DND-41 (cell line): ENCODE measurements at regions not wholly inside any gene's neighbourhood (a gene's known extent, or its start where the extent isn't known, plus 50 kb on each side); places are given as distances from the start of the nearest gene placed in this dataset.

ENCODE experiments used
- ATAC-seq: fragments of 200-7000 bp; cut with Tn5 transposase; 3 replicates; pipeline ENCODE4 v1.9.1; 2021; ENCODE audit warnings: low read depth; ENCODE audit not compliant: insufficient read depth
- DNase-seq: peaks from one replicate; pipeline ENCODE4 v3.0.0-alpha.2; 2020
- H2AFZ ChIP-seq: 2 replicates; pipeline ENCODE4 v1.6.0; 2012; ENCODE audit warnings: low read depth, low read length
- H3K27ac ChIP-seq: 2 replicates; pipeline ENCODE4 v1.5.1; 2012; ENCODE audit warnings: low read length, inconsistent platforms
- H3K27me3 ChIP-seq: fragments of 200-600 bp; sonication (generic); 2 replicates; pipeline ENCODE4 v1.6.0; 2012; ENCODE audit warnings: low read length, mild to moderate bottlenecking, inconsistent platforms; ENCODE audit not compliant: insufficient read depth, poor library complexity
- H3K36me3 ChIP-seq: 2 replicates; pipeline ENCODE4 v1.5.1; 2012; ENCODE audit warnings: low read length, inconsistent platforms; ENCODE audit not compliant: insufficient read depth
- H3K4me1 ChIP-seq: 2 replicates; pipeline ENCODE4 v1.5.1; 2012; ENCODE audit warnings: mild to moderate bottlenecking, low read length; ENCODE audit not compliant: insufficient read depth
- H3K4me2 ChIP-seq: 2 replicates; pipeline ENCODE4 v1.6.0; 2012; ENCODE audit warnings: mild to moderate bottlenecking, moderate library complexity, low read length, inconsistent platforms; ENCODE audit not compliant: insufficient read depth
- H3K4me3 ChIP-seq, 2 experiments: fragments of 200-600 bp in 1 of 2; shearing (Covaris generic) in 1 of 2; 2 replicates each; pipeline ENCODE4 v1.5.1; 2012 to 2016; ENCODE audit warnings: inconsistent platforms in 2 of 2, low read length in 2 of 2, mild to moderate bottlenecking in 2 of 2, low read depth in 1 of 2, moderate library complexity in 1 of 2
- H3K79me2 ChIP-seq: 2 replicates; pipeline ENCODE4 v1.6.0; 2012; ENCODE audit warnings: low read length, inconsistent platforms; ENCODE audit not compliant: insufficient read depth
- H3K9ac ChIP-seq: 2 replicates; pipeline ENCODE4 v1.6.0; 2012; ENCODE audit warnings: low read depth, mild to moderate bottlenecking, inconsistent platforms, low read length, moderate library complexity
- H3K9me3 ChIP-seq: 2 replicates; pipeline ENCODE4 v1.5.1; 2012; ENCODE audit warnings: low read length, moderate library complexity, mild to moderate bottlenecking, inconsistent platforms; ENCODE audit not compliant: insufficient read depth, severe bottlenecking
- H4K20me1 ChIP-seq: 2 replicates; pipeline ENCODE4 v1.6.0; 2012; ENCODE audit warnings: low read length; ENCODE audit not compliant: insufficient read depth
- EZH2 ChIP-seq: IDR thresholded peaks from 3 replicates; pipeline ENCODE4 v1.6.1; 2012; ENCODE audit warnings: borderline replicate concordance, low read depth, mild to moderate bottlenecking, moderate library complexity, low read length, inconsistent platforms; ENCODE audit not compliant: severe bottlenecking
- TF ChIP-seq, protein P1 (sequence below): IDR thresholded peaks from 2 replicates; pipeline ENCODE4 v1.5.1; 2012; ENCODE audit warnings: borderline replicate concordance, low read length, moderate library complexity, mild to moderate bottlenecking; ENCODE audit not compliant: poor library complexity, severe bottlenecking; ENCODE audit errors: extremely low read depth

GRCh38 chr16:55144651-55145050, 179.4 kb upstream of the IRX6 start:
- Histone ChIP-seq H2AFZ (no peak overlapping the region), H3K27ac (no peak overlapping the region), H3K9ac (no peak overlapping the region), H3K4me3 (no peak overlapping the region), H3K9me3 (peaks cover 2% of the 10 kb centered on the region), H3K36me3 (no peaks in the 10 kb centered on the region), H3K4me2 (no peak overlapping the region), H3K4me1 (peaks cover 34% of the 10 kb centered on the region), H3K27me3 (no peaks in the 10 kb centered on the region), H4K20me1 (no peaks in the 10 kb centered on the region), H3K79me2 (no peaks in the 10 kb centered on the region)
- ATAC-seq (no peak), DNase-seq (no peak)
- TF ChIP-seq, protein P1, sequence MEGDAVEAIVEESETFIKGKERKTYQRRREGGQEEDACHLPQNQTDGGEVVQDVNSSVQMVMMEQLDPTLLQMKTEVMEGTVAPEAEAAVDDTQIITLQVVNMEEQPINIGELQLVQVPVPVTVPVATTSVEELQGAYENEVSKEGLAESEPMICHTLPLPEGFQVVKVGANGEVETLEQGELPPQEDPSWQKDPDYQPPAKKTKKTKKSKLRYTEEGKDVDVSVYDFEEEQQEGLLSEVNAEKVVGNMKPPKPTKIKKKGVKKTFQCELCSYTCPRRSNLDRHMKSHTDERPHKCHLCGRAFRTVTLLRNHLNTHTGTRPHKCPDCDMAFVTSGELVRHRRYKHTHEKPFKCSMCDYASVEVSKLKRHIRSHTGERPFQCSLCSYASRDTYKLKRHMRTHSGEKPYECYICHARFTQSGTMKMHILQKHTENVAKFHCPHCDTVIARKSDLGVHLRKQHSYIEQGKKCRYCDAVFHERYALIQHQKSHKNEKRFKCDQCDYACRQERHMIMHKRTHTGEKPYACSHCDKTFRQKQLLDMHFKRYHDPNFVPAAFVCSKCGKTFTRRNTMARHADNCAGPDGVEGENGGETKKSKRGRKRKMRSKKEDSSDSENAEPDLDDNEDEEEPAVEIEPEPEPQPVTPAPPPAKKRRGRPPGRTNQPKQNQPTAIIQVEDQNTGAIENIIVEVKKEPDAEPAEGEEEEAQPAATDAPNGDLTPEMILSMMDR: no peak
- TF ChIP-seq EZH2: no peak

GRCh38 chr16:55145771-55146603, 178.0 kb upstream of the IRX6 start:
- Histone ChIP-seq H3K4me2 (peak overlapping the region; percentile 45), H3K27me3 (no peaks in the 10 kb centered on the region), H4K20me1 (no peaks in the 10 kb centered on the region), H3K4me3 (no peak overlapping the region), H3K79me2 (no peaks in the 10 kb centered on the region), H3K27ac (peak overlapping the region; percentile 77), H3K4me1 (peaks cover 36% of the 10 kb centered on the region), H3K9ac (peak overlapping the region; percentile 33; the same call in 1 of the 2 replicates), H3K36me3 (no peaks in the 10 kb centered on the region), H2AFZ (peak overlapping the region; percentile 46; the same call in 1 of the 2 replicates), H3K9me3 (peaks cover 2% of the 10 kb centered on the region)
- TF ChIP-seq, protein P1: no peak
- TF ChIP-seq EZH2: no peak
- no peak for ATAC-seq
- DNase-seq: no peak

- H2AFZ ChIP-seq: peak overlapping the region; percentile 34
- peaks cover 44% of the 10 kb centered on the region for H3K4me1 ChIP-seq
- no peaks in the 10 kb centered on the region for H3K27me3 ChIP-seq
- H3K9ac ChIP-seq: peak overlapping the region; percentile 33; the same call in 1 of the 2 replicates
- H3K79me2 ChIP-seq: no peaks in the 10 kb centered on the region
- ATAC-seq (peak; percentile 90), DNase-seq (peak; percentile 84)
- no peaks in the 10 kb centered on the region for H3K36me3 ChIP-seq
- H3K9me3 ChIP-seq: peaks cover 2% of the 10 kb centered on the region
- TF ChIP-seq, protein P1: no peak
- TF ChIP-seq EZH2: no peak
- no peak overlapping the region for H3K4me3 ChIP-seq
- peak overlapping the region; percentile 45 for H3K4me2 ChIP-seq
- peak overlapping the region; percentile 77 for H3K27ac ChIP-seq
- H4K20me1 ChIP-seq: no peaks in the 10 kb centered on the region
Measured at GRCh38 chr16:55146966-55147365, 177.0 kb upstream of the IRX6 start.
